Suprapubic skin (tissue), 4 donors: ENCODE measurements at regions not wholly inside any gene's neighbourhood (a gene's known extent, or its start where the extent isn't known, plus 50 kb on each side); places are given as distances from the start of the nearest gene placed in this dataset.

Experiments used
- EP300 ChIP-seq: sonication (generic); formaldehyde crosslinking; IDR thresholded peaks from one replicate; pipeline ENCODE4 v1.6.1; 2017; ENCODE audit warnings: antibody characterized with exemption
- POLR2A ChIP-seq, 2 donors: fragments of 450-650 bp; IDR thresholded peaks; one replicate each; pipeline ENCODE4 v1.6.1; 2017; ENCODE audit warnings: antibody characterized with exemption in 2 of 2, mild to moderate bottlenecking in 2 of 2, moderate library complexity in 2 of 2
- POLR2AphosphoS5 ChIP-seq, 3 donors: sonication (generic); formaldehyde crosslinking; IDR thresholded peaks; one replicate each; pipeline ENCODE4 v1.6.1; 2017; ENCODE audit warnings: antibody characterized with exemption in 3 of 3
- TF ChIP-seq, protein P1 (sequence below), 2 donors: fragments of 200-600 bp in 1 of 2; fragments of 450-650 bp in 1 of 2; sonication (generic) in 1 of 2; IDR thresholded peaks; one replicate each; pipeline ENCODE4 v1.5.1; 2016 to 2019; ENCODE audit warnings: antibody characterized with exemption in 2 of 2, mild to moderate bottlenecking in 1 of 2, moderate library complexity in 1 of 2

DNA sequence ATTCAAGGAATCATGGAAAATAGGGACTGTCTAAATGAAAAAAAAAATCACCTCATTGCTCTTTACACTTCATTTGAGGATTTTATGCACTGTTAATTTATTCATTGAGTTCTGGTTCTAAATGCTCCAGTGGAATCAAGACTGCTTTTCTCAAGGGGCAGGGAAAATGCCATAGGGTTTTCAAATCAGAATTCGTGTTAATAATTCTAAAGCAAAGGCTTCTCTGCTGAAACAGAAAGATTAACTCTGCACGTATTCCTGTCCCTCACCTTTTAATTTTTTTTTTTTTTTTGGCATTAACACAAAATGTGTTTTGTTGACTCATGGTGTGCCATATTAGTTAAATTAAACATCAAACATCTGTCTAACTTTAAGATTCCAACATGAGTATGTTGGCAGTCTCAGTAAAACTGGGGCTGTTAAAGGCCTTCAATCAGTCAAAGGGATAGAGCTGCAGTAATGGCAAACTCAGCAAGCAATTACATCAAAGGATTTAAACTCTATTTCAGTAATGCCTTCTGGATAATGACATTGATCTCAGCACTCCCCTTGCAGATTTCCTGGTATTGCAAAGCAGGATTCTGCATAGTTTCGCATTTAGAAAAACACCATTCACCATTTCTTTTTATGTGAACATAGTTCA is 878.1 kb downstream of the RAPGEF2 start:
- TF ChIP-seq, protein P1, sequence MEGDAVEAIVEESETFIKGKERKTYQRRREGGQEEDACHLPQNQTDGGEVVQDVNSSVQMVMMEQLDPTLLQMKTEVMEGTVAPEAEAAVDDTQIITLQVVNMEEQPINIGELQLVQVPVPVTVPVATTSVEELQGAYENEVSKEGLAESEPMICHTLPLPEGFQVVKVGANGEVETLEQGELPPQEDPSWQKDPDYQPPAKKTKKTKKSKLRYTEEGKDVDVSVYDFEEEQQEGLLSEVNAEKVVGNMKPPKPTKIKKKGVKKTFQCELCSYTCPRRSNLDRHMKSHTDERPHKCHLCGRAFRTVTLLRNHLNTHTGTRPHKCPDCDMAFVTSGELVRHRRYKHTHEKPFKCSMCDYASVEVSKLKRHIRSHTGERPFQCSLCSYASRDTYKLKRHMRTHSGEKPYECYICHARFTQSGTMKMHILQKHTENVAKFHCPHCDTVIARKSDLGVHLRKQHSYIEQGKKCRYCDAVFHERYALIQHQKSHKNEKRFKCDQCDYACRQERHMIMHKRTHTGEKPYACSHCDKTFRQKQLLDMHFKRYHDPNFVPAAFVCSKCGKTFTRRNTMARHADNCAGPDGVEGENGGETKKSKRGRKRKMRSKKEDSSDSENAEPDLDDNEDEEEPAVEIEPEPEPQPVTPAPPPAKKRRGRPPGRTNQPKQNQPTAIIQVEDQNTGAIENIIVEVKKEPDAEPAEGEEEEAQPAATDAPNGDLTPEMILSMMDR (IDR thresholded peaks at IDR 0.05) = no peak
- TF ChIP-seq POLR2A (IDR thresholded peaks at IDR 0.05) (no peak), POLR2AphosphoS5 (IDR thresholded peaks at IDR 0.05) (no peak), EP300 (no peak)
